HG02588 (cell line): ENCODE measurements at regions not wholly inside any gene's neighbourhood (a gene's known extent, or its start where the extent isn't known, plus 50 kb on each side); places are given as distances from the start of the nearest gene placed in this dataset.

Source experiments
- ATAC-seq: cut with Tn5 transposase; IDR thresholded peaks from one replicate; pipeline ENCODE4 v1.9.1; 2021; ENCODE audit warnings: mild to moderate bottlenecking, moderate library complexity; ENCODE audit not compliant: unreplicated experiment

DNA sequence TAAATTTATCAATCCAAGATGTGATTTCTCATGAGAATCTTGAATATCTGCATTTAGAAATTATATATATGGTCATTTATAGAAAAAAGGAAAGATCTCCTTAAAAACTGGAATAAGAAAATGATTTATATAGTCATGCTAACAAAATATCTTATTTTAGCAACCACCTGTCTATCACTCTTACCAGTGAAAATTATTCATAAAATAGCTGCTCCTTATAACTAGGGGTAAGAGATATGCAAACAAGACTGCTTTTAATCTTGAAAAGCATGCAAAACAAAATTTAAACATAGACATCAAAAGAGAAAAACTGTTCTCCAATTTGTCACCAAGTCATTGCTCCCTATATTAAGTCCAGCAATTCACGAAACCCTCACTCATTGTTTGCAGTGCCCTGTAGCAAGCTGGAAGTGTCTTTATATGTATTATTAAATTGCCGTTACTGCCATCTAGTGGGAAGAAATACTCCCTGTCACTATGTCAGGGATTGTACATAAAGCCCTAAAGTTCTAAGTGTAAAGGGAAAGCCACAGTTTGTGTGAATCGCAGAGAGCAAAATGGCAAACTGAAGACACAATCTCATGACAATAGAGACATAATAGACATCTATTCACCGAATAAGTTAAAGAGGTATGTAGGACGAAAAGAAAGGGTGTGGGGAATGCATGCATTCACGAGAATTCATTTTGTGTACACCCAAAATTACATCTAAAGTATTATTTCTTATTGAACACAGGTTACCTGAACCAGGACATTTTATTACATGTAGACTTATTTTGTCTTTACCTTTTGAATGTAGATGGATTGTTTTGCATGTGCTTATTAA is 600.5 kb downstream of the USP25 start:
- ATAC-seq, result peak; percentile 83

DNA sequence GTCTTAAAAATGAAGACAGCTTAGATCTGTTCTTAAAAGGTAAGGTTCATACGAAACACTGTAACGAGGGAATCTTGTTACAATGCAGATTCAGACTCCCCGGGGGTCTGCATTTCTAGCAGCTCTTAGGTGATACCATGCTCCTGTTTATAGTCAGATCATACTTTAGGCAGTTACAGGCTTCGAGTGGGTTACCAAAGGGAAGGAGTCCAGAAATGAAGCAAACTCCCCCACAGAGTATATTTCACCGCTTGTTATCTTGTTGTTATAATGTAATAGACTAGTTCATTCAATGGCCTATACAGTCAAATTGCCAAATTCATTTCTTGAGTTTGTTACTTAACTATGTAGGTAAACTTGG is 601.1 kb downstream of the USP25 start:
- no peak for ATAC-seq

DNA sequence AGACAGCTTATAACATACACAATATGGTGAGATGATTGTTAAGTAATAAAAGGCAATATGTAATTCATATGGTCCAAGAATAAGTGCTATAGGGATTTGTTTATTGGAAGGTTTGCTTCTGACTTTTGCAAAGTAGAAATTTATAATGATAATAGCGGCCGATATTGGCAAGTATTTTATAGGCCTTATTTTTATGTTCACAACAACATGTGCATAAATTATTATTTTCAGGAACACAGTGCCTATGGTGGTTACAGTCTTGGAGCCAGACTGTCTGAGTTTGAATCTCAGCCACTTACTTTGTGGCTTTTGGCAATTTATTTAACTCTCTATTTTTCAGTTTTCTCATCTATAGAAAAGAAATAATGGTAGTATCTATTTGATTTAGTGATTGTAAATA is 607.5 kb downstream of the USP25 start:
- no peak for ATAC-seq

DNA sequence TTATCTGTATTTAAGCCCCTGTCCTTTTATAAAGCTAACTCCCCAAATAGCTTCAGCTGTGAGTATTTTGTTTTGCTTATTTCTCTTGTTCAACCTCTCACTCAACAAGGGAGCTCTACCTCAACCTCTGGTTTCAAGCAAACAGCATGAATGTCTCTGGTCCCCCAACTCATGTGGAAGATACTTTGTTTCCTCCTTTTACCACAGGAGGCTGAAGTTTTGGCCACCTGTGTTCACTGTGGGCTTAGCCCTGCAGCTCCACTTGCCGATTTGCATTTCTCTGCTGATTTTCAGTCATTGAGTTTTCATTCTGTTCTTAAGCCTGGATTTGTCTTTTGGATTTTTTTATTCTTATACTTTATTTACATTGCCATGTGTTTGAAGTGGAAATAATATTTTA is 613.1 kb downstream of the USP25 start:
- ATAC-seq, result no peak

DNA sequence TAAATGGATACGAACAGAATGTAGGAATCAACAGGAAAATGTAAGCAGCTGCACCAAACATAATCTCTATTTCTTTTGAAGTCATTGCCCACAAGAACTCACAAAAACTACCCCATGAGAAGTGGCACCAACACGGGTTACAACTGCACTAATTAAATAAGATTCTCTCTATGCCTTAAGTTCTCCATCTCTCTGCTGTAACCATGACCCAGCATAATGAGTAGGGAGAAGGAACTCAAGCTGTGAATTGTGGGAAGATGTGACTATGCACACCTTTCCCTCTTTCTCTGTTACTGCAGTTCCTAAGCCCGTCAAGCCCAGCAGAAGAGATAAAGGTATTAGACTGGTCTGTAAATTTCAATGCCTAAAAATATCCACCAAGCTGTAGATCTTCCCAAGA is 614.0 kb downstream of the USP25 start:
- no peak for ATAC-seq

DNA sequence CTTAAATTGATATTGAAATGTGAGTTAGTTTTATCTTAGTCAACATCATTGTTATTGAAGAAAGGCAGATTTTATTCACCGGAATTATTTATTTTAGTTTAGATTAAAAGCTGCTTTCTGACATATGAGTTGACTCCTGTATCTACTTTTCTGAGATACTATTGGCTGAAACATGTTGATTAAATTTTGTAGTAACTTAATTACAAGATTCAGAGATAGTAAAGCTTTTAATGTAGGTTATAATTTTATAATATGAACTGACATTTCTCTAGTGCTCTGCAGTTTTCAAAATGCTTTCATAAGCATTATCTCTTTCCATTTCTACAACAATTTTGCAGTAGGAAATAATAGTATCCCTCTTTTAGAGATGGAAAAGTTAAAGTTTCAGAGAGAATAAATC is 616.0 kb downstream of the USP25 start:
- ATAC-seq, result no peak

DNA sequence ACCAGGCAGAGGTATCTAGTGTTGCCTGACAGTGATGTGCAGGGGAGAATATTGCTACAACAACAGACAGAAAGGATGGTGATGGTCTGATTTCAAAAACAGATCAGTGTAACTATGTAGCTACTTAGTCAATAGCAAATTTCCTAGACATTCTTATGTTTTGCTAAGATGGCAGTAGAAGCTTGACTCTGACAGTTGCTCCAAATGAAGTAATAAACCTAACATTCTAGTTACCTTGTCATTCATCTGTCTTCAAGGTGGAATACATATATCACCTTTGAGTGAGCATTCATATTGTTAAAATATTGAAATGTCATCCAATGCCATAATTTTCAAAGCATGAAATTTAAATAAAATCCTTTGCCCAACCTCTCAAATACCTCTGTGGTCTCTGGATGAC is 617.4 kb downstream of the USP25 start:
- no peak for ATAC-seq

DNA sequence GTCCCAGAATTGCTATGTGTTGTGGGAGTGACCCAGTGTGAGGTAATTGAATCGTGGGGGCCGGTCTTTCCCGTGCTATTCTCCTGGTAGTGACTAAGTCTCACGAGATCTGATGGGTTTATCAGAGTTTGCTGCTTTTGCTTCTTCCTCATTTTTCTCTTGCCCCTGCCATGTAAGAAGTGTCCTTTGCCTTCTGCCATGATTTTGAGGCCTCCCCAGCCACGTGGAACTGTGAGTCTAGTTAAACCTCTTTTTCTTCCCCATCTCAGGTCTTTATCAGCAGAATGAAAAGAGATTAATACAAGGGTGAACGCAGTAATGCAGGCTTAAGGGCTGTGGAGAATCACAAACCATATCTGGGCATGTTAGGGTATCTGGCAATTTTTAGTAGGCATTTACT is 624.0 kb downstream of the USP25 start:
- ATAC-seq, result no peak

DNA sequence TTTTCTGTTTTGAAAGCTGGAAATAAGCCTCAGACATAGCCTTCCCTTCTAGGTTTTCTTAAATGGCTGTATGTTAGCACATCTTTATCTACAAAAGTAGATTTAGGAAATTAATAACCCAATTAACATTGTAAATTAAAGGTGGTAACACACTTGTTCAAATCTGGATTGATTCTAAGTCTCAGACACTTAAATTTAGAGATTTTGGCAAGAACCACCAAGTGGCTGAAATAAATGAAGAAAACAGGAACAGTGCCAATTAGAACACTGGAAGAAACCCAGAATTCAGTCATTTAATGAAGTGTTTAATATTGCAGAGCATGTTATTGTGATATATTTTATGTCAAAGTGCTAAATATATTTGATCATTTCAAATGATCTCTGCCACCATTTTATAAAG is 628.2 kb downstream of the USP25 start:
- no peak for ATAC-seq

DNA sequence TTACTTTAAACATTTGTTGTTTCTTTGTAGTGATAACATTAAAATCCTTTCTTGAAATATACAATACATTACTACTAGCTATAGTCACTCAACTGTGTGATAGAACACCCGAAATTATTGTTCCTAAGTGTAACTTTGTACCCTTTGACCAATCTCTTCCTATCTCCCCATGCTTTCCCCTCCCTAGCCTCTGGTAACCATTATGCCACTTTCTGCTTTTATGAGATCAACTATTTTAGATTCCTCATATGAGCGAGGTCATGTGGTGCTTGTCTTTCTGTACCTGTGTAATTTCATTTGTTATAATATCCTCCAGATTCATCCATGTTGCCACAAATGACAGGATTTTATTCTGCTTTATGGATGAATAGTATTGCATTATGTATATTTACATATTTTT is 629.0 kb downstream of the USP25 start:
- ATAC-seq, result no peak

DNA sequence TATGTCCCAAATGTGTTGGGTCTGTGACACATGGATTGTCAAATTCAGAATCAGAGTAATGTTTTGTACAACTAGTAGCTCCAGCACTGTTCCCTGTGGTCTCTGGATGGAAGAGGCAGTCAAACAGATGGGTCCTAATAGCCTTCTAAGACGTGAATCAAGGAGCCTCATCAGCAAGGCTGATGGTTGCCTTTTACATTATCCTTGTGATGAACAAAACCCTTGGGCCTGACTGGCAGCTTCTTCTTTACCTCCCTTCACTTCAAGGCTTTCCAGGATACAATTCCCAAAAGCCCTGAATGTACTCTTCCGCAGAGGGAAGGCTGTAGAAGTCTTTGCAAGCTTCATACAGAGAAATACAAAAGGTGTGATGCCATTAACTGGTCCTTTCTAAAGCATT is 633.3 kb downstream of the USP25 start:
- ATAC-seq, result no peak

DNA sequence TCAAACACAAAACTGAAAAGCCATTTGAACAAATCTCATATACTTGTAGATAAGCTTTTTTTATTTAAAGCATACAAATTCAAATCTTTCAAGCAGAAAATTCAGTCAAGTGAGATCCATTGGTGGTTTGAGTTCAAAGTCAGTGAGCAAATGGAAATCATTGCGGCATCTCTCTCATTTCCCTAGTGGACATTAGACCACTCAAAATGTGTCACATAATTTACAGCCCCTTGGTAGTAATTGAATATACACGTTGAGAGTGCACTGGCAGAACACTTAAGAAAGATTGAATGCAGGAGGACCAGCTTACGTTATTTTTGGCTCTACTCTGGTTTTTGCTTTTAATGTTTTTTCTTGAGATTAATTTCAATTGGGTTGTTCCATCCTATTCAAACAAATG is 633.7 kb downstream of the USP25 start:
- ATAC-seq, result no peak

DNA sequence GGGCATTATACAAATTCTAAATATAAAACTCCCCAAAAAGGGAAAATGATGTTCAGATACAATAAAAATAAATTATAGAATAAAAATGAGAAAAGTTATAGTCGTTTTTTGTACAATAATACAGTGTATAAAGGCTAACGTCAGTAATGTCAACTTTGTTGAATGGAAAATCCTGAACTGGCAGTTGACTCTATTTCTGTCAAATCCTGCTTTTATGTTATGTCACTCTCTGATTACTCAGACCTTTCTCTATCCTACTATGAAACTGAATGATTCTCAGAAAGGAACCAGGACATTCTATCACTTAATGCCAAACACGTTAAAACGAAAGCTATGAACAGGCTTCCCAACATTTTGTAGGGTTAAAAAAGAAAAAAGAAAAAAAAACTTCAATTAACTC is 636.4 kb downstream of the USP25 start:
- no peak for ATAC-seq

DNA sequence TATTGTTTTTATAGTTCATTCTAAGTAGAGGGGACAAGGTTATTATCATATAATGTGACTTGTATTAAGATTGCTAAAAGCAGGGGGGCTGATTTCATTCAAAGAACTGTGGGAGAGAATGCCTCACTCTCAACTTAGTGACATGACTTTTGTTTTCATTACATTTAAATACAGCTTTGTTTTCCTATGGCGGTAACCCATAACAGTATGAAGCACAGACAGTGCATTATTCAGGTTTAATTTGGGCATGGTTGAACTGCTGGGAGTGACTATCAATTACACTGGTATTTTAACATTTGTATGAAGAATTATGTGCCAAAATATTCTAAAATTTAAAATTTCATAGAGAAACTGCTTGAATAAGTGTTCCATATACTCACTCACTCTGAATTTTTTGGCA is 637.3 kb downstream of the USP25 start:
- no peak for ATAC-seq

DNA sequence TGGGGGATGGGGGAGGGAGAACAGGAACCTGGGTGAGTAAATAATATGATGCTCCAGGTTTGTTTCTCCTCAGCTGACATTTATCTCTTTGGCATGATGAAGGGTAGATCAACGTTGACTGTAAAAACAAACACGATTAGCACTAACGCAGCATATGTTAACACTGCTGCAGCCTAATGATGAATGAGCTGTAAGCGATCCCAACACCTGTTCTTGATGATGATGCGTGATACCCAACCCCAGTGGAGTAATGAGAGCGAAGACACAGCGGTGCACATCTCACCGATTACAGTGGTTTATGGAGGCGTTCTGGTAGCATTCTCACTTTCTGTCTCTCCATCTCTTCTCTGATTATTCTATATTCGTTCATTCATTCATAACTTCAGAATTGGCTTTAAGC is 640.4 kb downstream of the USP25 start:
- no peak for ATAC-seq

DNA sequence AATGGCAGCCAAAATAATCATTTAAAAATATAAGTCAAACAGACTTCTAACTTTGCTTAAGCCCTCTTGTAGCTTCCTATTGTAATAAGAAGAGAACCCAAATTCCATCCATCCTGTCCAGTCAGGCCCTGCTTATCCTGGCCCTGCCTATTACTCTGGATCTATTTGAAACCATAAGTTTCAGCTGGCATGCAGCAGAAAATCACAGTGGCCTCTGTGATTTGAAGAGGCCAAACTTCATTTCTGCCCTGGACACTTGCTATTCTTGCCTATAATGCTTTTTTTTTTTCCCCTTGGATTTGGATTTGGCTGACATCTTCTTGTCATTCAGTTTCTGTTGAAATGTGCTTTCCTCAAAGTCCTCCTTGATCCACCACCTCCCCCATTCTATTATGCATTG is 642.8 kb downstream of the USP25 start:
- no peak for ATAC-seq

DNA sequence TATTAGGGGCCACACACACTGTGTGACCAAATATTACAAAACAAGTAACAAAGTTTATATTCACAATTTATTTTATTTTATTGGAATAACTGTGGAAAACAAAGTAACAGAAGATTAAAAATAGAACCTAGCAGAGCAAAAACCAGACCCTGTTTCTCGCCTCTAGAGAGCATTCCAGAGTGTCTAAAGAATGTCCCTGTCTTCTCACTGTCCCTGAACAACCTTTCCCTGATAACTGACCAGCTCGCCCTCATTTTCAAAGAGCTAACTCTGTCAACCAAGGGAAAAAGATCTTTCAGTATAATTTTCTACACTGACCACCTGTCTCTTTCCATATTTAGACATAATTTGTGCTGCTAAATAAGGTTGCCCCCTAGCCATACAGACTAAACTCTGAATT is 646.9 kb downstream of the USP25 start:
- ATAC-seq, result no peak

DNA sequence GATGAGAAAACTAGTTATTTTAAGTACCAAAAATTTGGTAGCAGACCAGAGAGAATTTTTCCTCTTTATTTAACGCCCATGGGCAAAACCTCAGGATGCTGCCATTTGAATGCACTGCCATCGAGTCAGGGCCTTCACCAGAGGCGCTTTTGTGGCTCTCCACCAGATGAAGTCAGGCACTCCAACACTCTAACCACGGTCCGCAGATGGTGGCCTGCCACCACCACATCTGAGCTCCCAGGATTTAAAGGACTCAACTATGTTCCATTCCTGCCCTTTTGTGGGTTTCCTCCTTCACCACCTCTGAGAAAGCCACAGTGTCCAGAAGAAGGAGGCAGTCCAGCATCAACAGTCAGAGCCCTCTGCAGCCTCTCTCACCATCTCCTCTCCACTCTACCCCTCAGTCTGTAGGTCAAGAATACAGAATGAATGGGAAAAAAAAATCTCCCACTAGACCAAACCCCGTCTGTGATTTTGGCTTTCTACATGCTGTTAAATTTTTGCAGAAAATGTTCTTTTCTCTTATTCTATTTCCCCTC is 647.4 kb downstream of the USP25 start:
- no peak for ATAC-seq

DNA sequence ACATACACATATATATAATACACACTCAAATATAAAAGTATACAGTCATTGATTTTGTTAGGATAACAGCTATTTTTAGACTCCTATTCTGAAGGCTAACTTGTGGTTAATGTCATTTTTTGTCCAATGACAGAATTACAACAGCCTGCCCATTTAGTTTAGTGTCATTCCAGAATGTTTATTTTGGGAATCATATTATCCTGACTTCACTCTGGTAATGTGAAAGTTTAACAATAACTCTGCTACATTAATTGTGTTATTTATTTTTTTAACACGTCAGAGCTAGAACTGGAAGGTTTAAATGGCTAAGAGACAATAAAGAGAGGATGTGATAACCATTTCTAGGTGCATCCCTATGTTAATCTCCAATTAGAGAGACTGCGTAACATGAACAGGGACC is 648.1 kb downstream of the USP25 start:
- ATAC-seq, result no peak

DNA sequence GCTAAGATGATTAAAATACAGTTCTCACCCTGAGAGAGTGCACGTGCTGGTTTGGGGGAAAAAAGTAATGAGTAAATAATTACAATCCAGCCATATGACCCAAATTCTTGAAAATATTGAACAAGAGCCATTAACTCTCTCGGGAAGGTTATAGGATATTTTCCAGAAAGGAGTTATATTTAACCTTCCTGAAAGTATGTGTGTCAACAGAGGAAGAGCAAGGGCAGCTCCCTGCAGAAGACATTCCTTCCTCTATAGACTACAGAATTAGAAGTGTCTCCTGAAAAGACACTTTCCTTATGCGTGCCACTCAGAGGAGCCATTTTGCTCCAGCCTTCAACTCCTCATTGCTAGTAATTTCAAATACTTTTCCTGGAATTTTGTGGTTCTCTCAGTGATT is 648.7 kb downstream of the USP25 start:
- no peak for ATAC-seq

DNA sequence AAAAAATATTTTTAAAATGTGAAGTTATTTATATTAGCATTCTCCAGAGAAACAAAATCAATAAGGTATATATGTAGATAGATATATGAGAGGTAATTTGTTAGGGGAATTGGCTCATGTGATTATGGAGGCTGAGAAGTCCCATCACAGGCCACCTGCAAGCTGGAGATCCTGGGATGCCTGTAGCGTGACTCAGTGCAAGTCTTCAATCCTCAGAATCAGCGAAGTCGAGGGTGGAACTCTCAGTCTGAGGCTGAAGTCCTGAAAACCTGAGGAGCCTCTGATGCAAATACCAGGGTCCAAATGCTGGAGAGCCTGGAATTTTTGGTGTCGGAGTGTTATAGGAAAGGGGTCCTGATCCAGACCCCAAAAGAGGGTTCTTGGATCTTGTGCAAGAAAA is 658.5 kb downstream of the USP25 start:
- no peak for ATAC-seq

DNA sequence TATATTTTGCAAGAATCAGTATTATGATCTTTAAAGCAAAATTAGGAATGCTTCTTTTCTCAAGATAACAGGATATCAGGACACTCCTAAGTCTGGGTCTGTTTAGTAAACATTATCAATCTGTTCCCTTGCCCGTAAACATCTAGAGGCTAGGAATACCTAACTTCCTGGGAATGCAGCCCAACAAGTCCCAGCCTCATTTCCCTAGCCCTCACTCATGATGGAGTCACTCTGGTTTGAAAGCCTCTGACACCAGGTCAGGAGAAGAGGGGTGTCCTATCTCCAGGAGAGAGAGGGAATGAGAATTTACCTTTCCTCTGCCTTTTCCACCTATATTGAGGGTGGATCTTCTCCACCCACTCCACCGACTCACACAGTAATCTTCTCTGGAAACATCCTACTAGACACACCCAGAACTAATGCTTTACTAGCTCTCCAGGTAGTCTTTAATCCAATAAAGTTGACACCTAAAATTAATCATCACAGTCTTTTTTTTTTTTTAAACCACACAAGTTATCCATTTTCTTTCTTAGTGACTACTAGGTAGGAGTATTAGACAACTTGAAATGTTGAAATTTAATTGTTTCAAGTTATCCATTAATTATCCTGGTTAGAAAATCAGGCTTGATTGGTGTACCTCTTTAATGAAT is 659.3 kb downstream of the USP25 start:
- ATAC-seq, result no peak

DNA sequence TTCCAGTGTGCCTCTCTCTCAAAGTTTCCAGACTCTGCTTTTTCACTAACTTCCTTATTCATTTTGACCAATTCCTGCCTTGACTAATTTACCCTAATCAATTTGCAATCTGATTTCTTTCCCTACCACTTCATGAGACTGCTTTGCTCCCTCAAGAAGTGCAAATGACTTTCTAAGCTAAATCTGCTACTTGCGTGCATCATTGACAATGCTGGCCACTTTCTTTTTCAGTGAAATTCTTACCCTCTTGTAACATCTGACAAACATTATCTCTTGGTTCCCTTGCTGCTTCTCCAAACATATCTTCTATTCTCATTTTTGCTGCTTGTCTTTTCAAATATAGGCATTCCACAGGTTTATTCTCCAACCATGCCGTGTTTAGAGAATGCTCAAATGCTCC is 659.9 kb downstream of the USP25 start:
- ATAC-seq, result no peak
